ENCODE measurements at regions not wholly inside any gene's neighbourhood (a gene's known extent, or its start where the extent isn't known, plus 50 kb on each side); places are given as distances from the start of the nearest gene placed in this dataset.

DNA sequence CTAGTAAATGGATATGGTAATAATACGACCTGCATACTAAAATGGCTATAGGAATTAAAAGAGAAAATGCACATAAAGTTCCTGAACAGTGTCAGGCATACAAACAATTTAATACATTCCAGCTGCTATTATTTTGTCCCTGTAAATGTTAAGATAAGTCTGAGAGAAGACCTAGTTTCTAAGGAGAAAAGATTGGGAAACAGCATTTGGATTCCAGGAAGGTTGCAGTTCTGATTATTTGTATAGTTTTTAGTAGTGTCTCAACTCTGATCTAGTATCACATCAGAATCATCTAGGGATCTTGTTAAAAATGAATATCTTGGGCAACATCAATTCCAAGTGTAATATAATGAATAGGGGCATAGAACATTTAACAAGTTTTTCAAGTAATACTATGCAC, 905.7 kb downstream of the NSUN3 start:
- no peak for TF ChIP-seq EZH2 (IDR thresholded peaks at IDR 0.05; ENCODE audit: borderline replicate concordance, low read length)
- TF ChIP-seq, protein P1, sequence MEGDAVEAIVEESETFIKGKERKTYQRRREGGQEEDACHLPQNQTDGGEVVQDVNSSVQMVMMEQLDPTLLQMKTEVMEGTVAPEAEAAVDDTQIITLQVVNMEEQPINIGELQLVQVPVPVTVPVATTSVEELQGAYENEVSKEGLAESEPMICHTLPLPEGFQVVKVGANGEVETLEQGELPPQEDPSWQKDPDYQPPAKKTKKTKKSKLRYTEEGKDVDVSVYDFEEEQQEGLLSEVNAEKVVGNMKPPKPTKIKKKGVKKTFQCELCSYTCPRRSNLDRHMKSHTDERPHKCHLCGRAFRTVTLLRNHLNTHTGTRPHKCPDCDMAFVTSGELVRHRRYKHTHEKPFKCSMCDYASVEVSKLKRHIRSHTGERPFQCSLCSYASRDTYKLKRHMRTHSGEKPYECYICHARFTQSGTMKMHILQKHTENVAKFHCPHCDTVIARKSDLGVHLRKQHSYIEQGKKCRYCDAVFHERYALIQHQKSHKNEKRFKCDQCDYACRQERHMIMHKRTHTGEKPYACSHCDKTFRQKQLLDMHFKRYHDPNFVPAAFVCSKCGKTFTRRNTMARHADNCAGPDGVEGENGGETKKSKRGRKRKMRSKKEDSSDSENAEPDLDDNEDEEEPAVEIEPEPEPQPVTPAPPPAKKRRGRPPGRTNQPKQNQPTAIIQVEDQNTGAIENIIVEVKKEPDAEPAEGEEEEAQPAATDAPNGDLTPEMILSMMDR (IDR thresholded peaks at IDR 0.05; ENCODE audit: low read length), result no peak
